GM12865 (cell line): ENCODE measurements at regions not wholly inside any gene's neighbourhood (a gene's known extent, or its start where the extent isn't known, plus 50 kb on each side); places are given as distances from the start of the nearest gene placed in this dataset.

Experiments used
- DNase-seq: peaks from one replicate; pipeline ENCODE4 v3.0.0; 2010; ENCODE audit warnings: low read depth
- H3K4me3 ChIP-seq: 2 replicates; pipeline ENCODE4 v1.5.1; 2011; ENCODE audit warnings: mild to moderate bottlenecking, low read depth, low read length, control low read depth
- CTCF ChIP-seq: IDR thresholded peaks from 2 replicates; pipeline ENCODE4 v1.5.1; 2011; ENCODE audit warnings: low read length, control low read depth, low read depth, inconsistent platforms; ENCODE audit not compliant: insufficient read depth; ENCODE audit errors: missing control alignments

GRCh38 chr14:30369502-30370180 lies 189.3 kb upstream of the G2E3 start:
- TF ChIP-seq CTCF, result no peak
- no peak for DNase-seq
- H3K4me3 ChIP-seq, result no peak overlapping the region

GRCh38 chr14:30373053-30373452 lies 185.9 kb upstream of the G2E3 start:
- no peak for DNase-seq
- H3K4me3 ChIP-seq, result no peak overlapping the region
- no peak for TF ChIP-seq CTCF

- no peak for TF ChIP-seq CTCF
- H3K4me3 ChIP-seq, result no peak overlapping the region
- no peak for DNase-seq
These were observed 185.4 kb upstream of the G2E3 start for GRCh38 chr14:30373526-30373925.

GRCh38 chr14:30375296-30375892 lies 183.6 kb upstream of the G2E3 start:
- H3K4me3 ChIP-seq, result no peak overlapping the region
- peak; percentile 84 for TF ChIP-seq CTCF
- DNase-seq, result peak; percentile 76

GRCh38 chr14:30381861-30382480 lies 177.0 kb upstream of the G2E3 start:
- no peak overlapping the region for H3K4me3 ChIP-seq
- TF ChIP-seq CTCF, result no peak
- no peak for DNase-seq

- DNase-seq, result no peak
- H3K4me3 ChIP-seq, result no peak overlapping the region
- no peak for TF ChIP-seq CTCF
These were observed 173.0 kb upstream of the G2E3 start for GRCh38 chr14:30385925-30386324.

- no peak overlapping the region for H3K4me3 ChIP-seq
- TF ChIP-seq CTCF, result no peak
- DNase-seq, result no peak
These were observed 171.1 kb upstream of the G2E3 start for GRCh38 chr14:30387871-30388270.
